K562 (cell line): ENCODE measurements at regions not wholly inside any gene's neighbourhood (a gene's known extent, or its start where the extent isn't known, plus 50 kb on each side); places are given as distances from the start of the nearest gene placed in this dataset.

Experiments
- ATAC-seq: fragments of 200-7000 bp; cut with Tn5 transposase; 3 replicates; pipeline ENCODE4 v1.9.1; 2020; ENCODE audit warnings: moderate library complexity
- BruUV-seq: library from RNA; stranded (reverse); fragments of 400-500 nt; replicated peaks from 2 replicates; lab custom pipeline; 2021; lab: Mats Ljungman, UMichigan
- CTCF ChIA-PET: fragments of 300-600 bp; formaldehyde crosslinking; extraction: SDS; loops from one replicate; lab custom pipeline; 2021; ENCODE audit warnings: low intra/inter-chr PET ratio; lab: Yijun Ruan, JAX
- POLR2A ChIA-PET: fragments of 300-600, 350-650 bp; sonication (Branson Sonifier 250); formaldehyde crosslinking; extraction: SDS; loops from one replicate; lab custom pipeline; 2021; ENCODE audit warnings: antibody characterized with exemption, inconsistent platforms; lab: Yijun Ruan, JAX
- DNase-seq, 4 experiments: peaks; one replicate each; pipeline versions ENCODE4 v3.0.0 to v3.0.0-alpha.2; 2011 to 2018; ENCODE audit warnings: low spot score in 3 of 4, mixed read lengths in 3 of 4; ENCODE audit errors: extremely low read depth in 1 of 4
- FAIRE-seq: peaks from 2 replicates; lab custom pipeline; 2011; peaks lifted over from hg19 to GRCh38; lab: Jason Lieb, UNC
- H2AFZ ChIP-seq: 2 replicates; pipeline ENCODE4 v1.6.0; 2011; ENCODE audit warnings: low read depth, low read length, control low read depth, inconsistent platforms
- H3K27ac ChIP-seq: fragments of 200-600 bp; 3 replicates; pipeline ENCODE4 v1.8.0; 2011; ENCODE audit warnings: low read depth, mild to moderate bottlenecking, control low read depth, inconsistent platforms, low read length, moderate library complexity, mixed read lengths; ENCODE audit errors: extremely low read depth
- H3K27me3 ChIP-seq, 2 experiments: fragments of 300-600 bp in 1 of 2; 2 replicates in 1 of 2; 3 replicates in 1 of 2; pipeline versions ENCODE4 v1.6.0 to v1.8.0; 2011; ENCODE audit warnings: inconsistent platforms in 2 of 2, low read length in 2 of 2, mild to moderate bottlenecking in 1 of 2, mixed read lengths in 1 of 2, moderate library complexity in 1 of 2; ENCODE audit not compliant: control insufficient read depth in 2 of 2, insufficient read depth in 2 of 2
- H3K36me3 ChIP-seq: fragments of 300-600 bp; 3 replicates; pipeline ENCODE4 v1.8.0; 2011; ENCODE audit warnings: mild to moderate bottlenecking, low read length, inconsistent platforms; ENCODE audit not compliant: control insufficient read depth, insufficient read depth
- H3K4me1 ChIP-seq, 2 experiments: fragments of 200-600 bp in 1 of 2; replicated peaks in 1 of 2; 2 replicates in 1 of 2; 3 replicates in 1 of 2; pipeline versions ENCODE4 v1.5.1 to v1.8.0; 2011; ENCODE audit warnings: inconsistent platforms in 2 of 2, low read length in 2 of 2, mild to moderate bottlenecking in 1 of 2, mixed read lengths in 1 of 2, moderate library complexity in 1 of 2; ENCODE audit not compliant: control insufficient read depth in 2 of 2, insufficient read depth in 2 of 2
- H3K4me2 ChIP-seq: 2 replicates; pipeline ENCODE4 v1.6.1; 2011; ENCODE audit warnings: low read length, control low read depth, inconsistent platforms, mixed read lengths; ENCODE audit not compliant: insufficient read depth
- H3K4me3 ChIP-seq: fragments of 200-600 bp; sonication (generic), shearing (Covaris generic); 2 replicates; pipeline ENCODE4 v1.5.1; 2016; ENCODE audit warnings: control low read depth, inconsistent platforms
- H3K79me2 ChIP-seq: fragments of 200-600 bp; 3 replicates; pipeline ENCODE4 v1.8.0; 2011; ENCODE audit warnings: low read length, inconsistent platforms; ENCODE audit not compliant: control insufficient read depth, insufficient read depth
- H3K9ac ChIP-seq, 2 experiments: 2 replicates each; pipeline versions ENCODE4 v1.6.0 to v1.6.1; 2011; ENCODE audit warnings: low read depth in 2 of 2, low read length in 2 of 2, control low read depth in 1 of 2, inconsistent platforms in 1 of 2, mild to moderate bottlenecking in 1 of 2, mixed read lengths in 1 of 2; ENCODE audit not compliant: insufficient read depth in 1 of 2
- H3K9me1 ChIP-seq: one replicate; pipeline ENCODE4 v1.6.0; 2011; ENCODE audit warnings: inconsistent platforms, mild to moderate bottlenecking, low read length, moderate library complexity; ENCODE audit not compliant: control insufficient read depth, insufficient read depth
- H3K9me3 ChIP-seq: replicated peaks from 2 replicates; pipeline ENCODE4 v1.5.1; 2011; ENCODE audit warnings: low read depth, low read length, inconsistent platforms; ENCODE audit not compliant: control insufficient read depth, insufficient read depth
- H4K20me1 ChIP-seq: replicated peaks from 2 replicates; pipeline ENCODE4 v1.6.1; 2011; ENCODE audit warnings: low read length, inconsistent platforms, mixed read lengths; ENCODE audit not compliant: control insufficient read depth, insufficient read depth
- ELF1 ChIP-seq: fragments of 200-800 bp; sonication (Bioruptor generic); IDR thresholded peaks from 2 replicates; pipeline ENCODE4 v1.6.1; 2016; ENCODE audit warnings: missing genetic modification characterization, missing compliant biosample characterization
- JUND ChIP-seq, 2 experiments: IDR thresholded peaks; 2 replicates in 1 of 2; 3 replicates in 1 of 2; pipeline ENCODE4 v1.6.1; 2011; ENCODE audit warnings: borderline replicate concordance in 2 of 2, low read depth in 2 of 2, low read length in 2 of 2, improper control_type of control experiment in 1 of 2, missing biosample characterization in 1 of 2, missing genetic modification characterization in 1 of 2, missing genetic modification reagents in 1 of 2
- TSC22D4 ChIP-seq: fragments of 450-650 bp; IDR thresholded peaks from 2 replicates; pipeline ENCODE4 v1.6.1; 2016; ENCODE audit warnings: missing genetic modification characterization, missing biosample characterization, control low read depth
- ZNF830 ChIP-seq: fragments of 250-450 bp; sonication (Bioruptor Pico); IDR thresholded peaks from 2 replicates; pipeline ENCODE4 v1.5.0; 2021; ENCODE audit warnings: mild to moderate bottlenecking
- WGBS: fragments of 100-300 bp; shearing (Covaris generic); methylation state at CpG from one replicate; pipeline ENCODE4 v1.1.6; 2016; ENCODE audit warnings: low coverage, mixed read lengths; ENCODE audit not compliant: insufficient coverage; ENCODE audit errors: missing lambda C conversion rate; 5-methylcytosine and 5-hydroxymethylcytosine counted together
- in situ Hi-C: fragments of 300-500 bp; cut with MboI; formaldehyde crosslinking; loops from 4 replicates; pipeline ENCODE4 v1.15.0; 2018; ENCODE audit warnings: inconsistent platforms, mixed read lengths
- intact Hi-C: fragments of 100-400 bp; cut with micrococcal nuclease; formaldehyde crosslinking; loops from 2 replicates; pipeline ENCODE4 v1.14.2; 2022
- TF ChIP-seq, protein P1 (sequence below): IDR thresholded peaks from 3 replicates; pipeline ENCODE4 v1.6.1; 2011; ENCODE audit warnings: borderline replicate concordance, mild to moderate bottlenecking; ENCODE audit not compliant: insufficient read length, insufficient read depth
- TF ChIP-seq, protein P2 (sequence below), 2 experiments: fragments of 450-650 bp; formaldehyde crosslinking in 1 of 2; IDR thresholded peaks; 2 replicates each; pipeline versions ENCODE4 v1.4.0 to v1.6.1; 2014 to 2020; ENCODE audit warnings: mild to moderate bottlenecking in 2 of 2, borderline replicate concordance in 1 of 2, low read depth in 1 of 2

DNA sequence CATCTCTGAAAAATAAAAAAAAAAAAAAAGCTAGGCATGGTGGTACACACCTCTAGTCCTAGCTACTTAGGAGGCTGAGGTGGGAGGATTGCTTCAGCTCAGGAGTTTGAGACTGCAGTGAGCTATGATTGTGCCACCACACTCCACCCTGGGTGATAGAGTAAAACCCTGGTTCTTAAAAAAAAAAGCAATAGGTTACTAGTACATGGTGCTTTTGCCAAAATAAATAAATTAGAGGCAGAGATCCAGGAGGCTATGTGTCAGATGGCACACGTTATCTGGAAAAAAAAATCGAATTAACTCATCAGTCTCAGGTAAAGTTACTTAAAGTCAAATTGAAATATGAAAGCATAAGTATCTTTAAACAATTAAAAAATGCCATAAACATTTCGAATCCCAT, 94.3 kb downstream of the VCX3A start:
- ChIA-PET POLR2A (no interaction called here), CTCF (no interaction called here)
- Histone ChIP-seq H2AFZ (no peak overlapping the region), H3K9me1 (no peaks in the 10 kb centered on the region), H3K4me3 (no peak overlapping the region), H3K79me2 (no peaks in the 10 kb centered on the region), H3K4me2 (no peak overlapping the region), H3K36me3 (no peaks in the 10 kb centered on the region), H3K9ac (no peak overlapping the region), H3K9me3 (no peaks in the 10 kb centered on the region), H3K27me3 (no peaks in the 10 kb centered on the region), H3K4me1 (no peaks in the 10 kb centered on the region), H3K27ac (no peak overlapping the region), H4K20me1 (no peaks in the 10 kb centered on the region)
- TF ChIP-seq JUND (IDR thresholded peaks at IDR 0.05; ENCODE audit: borderline replicate concordance, low read depth, low read length) (no peak), JUND (tag; IDR thresholded peaks at IDR 0.05; ENCODE audit: borderline replicate concordance, low read depth, low read length) (no peak), TSC22D4 (tag) (no peak)
- TF ChIP-seq, protein P1, sequence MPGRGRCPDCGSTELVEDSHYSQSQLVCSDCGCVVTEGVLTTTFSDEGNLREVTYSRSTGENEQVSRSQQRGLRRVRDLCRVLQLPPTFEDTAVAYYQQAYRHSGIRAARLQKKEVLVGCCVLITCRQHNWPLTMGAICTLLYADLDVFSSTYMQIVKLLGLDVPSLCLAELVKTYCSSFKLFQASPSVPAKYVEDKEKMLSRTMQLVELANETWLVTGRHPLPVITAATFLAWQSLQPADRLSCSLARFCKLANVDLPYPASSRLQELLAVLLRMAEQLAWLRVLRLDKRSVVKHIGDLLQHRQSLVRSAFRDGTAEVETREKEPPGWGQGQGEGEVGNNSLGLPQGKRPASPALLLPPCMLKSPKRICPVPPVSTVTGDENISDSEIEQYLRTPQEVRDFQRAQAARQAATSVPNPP = no peak
- ATAC-seq = no peak
- WGBS = 0% methylated on average over 3 of the region's 3 CpGs
- in situ Hi-C loops = no loop called here
- no peak for DNase-seq
- intact Hi-C loops = no loop called here
- no peak for FAIRE-seq
- BruUV-seq = no TSS peak

DNA sequence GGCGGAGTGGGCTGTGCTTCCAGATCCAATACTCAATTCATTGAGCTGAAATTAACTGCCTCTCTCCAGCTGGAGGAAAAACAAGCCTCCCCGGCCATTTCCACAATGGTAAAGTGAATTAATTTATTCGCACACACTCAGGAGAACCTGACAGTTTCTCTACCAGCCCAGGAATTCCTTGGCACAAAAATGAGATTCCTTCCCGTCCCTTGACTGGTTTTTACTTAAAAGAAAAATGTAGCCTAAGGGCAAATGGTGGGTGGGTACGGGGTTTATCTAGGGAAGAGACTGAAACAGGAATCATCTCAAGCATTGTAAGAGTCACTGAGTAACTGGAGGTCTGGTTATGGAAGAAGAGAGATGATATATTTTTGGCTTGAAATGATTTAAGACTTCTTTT, 102.7 kb downstream of the VCX3A start:
- H4K20me1 ChIP-seq = no peaks in the 10 kb centered on the region
- intact Hi-C loops = no loop called here
- FAIRE-seq (no peak), ATAC-seq (no peak), DNase-seq (no peak)
- in situ Hi-C loops = no loop called here
- 0% methylated on average over 3 of the region's 5 CpGs for WGBS
- no peaks in the 10 kb centered on the region for H3K27me3 ChIP-seq
- H3K4me1 ChIP-seq = no peaks in the 10 kb centered on the region
- ChIA-PET POLR2A (no interaction called here), CTCF (no interaction called here)
- no peaks in the 10 kb centered on the region for H3K9me3 ChIP-seq
- no peak overlapping the region for H3K27ac ChIP-seq
- no peak overlapping the region for H2AFZ ChIP-seq
- no peak overlapping the region for H3K4me2 ChIP-seq
- no peaks in the 10 kb centered on the region for H3K79me2 ChIP-seq
- no peaks in the 10 kb centered on the region for H3K9me1 ChIP-seq
- H3K4me3 ChIP-seq = no peak overlapping the region
- no peaks in the 10 kb centered on the region for H3K36me3 ChIP-seq
- H3K9ac ChIP-seq = no peak overlapping the region
- no TSS peak for BruUV-seq
- no peak for TF ChIP-seq ZNF830 (CRISPR knock-in tag)
- TF ChIP-seq ELF1 (tag) = no peak
- TF ChIP-seq, protein P2, sequence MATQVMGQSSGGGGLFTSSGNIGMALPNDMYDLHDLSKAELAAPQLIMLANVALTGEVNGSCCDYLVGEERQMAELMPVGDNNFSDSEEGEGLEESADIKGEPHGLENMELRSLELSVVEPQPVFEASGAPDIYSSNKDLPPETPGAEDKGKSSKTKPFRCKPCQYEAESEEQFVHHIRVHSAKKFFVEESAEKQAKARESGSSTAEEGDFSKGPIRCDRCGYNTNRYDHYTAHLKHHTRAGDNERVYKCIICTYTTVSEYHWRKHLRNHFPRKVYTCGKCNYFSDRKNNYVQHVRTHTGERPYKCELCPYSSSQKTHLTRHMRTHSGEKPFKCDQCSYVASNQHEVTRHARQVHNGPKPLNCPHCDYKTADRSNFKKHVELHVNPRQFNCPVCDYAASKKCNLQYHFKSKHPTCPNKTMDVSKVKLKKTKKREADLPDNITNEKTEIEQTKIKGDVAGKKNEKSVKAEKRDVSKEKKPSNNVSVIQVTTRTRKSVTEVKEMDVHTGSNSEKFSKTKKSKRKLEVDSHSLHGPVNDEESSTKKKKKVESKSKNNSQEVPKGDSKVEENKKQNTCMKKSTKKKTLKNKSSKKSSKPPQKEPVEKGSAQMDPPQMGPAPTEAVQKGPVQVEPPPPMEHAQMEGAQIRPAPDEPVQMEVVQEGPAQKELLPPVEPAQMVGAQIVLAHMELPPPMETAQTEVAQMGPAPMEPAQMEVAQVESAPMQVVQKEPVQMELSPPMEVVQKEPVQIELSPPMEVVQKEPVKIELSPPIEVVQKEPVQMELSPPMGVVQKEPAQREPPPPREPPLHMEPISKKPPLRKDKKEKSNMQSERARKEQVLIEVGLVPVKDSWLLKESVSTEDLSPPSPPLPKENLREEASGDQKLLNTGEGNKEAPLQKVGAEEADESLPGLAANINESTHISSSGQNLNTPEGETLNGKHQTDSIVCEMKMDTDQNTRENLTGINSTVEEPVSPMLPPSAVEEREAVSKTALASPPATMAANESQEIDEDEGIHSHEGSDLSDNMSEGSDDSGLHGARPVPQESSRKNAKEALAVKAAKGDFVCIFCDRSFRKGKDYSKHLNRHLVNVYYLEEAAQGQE (IDR thresholded peaks at IDR 0.05; ENCODE audit: borderline replicate concordance) = no peak
- TF ChIP-seq, protein P2 (CRISPR knock-in tag; IDR thresholded peaks at IDR 0.05; ENCODE audit: low read depth) = no peak
